ENCODE measurements at regions not wholly inside any gene's neighbourhood (a gene's known extent, or its start where the extent isn't known, plus 50 kb on each side); places are given as distances from the start of the nearest gene placed in this dataset.
"Not testable (repeated sequence)": the region's sequence is repeated elsewhere in the genome, so short reads cannot be mapped to it uniquely, and the experiment has no call there.

- H3K27ac ChIP-seq (ENCODE audit: low read depth, low read length); H3K23me2 ChIP-seq (ENCODE audit: low read depth, low read length); H3K4me3 ChIP-seq (ENCODE audit: extremely low read depth in 1 of 4, insufficient read depth in 2 of 4, low read depth in 3 of 4, low read length in 4 of 4); H4K91ac ChIP-seq (replicated peaks; ENCODE audit: insufficient read length, low read length); H3K9me3 ChIP-seq (ENCODE audit: insufficient read depth in 2 of 2, low read depth in 1 of 2, low read length in 1 of 2); H3K9ac ChIP-seq (replicated peaks in 1 of 4; ENCODE audit: extremely low read depth in 1 of 4, low read depth in 3 of 4, low read length in 3 of 4); H2BK120ac ChIP-seq (replicated peaks; ENCODE audit: low read depth, low read length); H3K23ac ChIP-seq (ENCODE audit: insufficient read length); H3K27me3 ChIP-seq (replicated peaks in 1 of 4; ENCODE audit: control insufficient read depth in 3 of 4, extremely low read depth in 1 of 4, insufficient read depth in 3 of 4, low read length in 3 of 4); H3K4ac ChIP-seq (replicated peaks; ENCODE audit: insufficient read length, low read depth, low read length); H4K20me1 ChIP-seq (replicated peaks in 1 of 2; ENCODE audit: control insufficient read depth in 1 of 2, insufficient read depth in 2 of 2, low read length in 2 of 2); H3K4me2 ChIP-seq (ENCODE audit: insufficient read depth in 1 of 2, low read depth in 2 of 2, low read length in 2 of 2); POLR2A ChIA-PET (ENCODE audit: partially characterized antibody); H2BK12ac ChIP-seq (ENCODE audit: low read depth, low read length); H2BK15ac ChIP-seq (ENCODE audit: low read length); H3K56ac ChIP-seq (replicated peaks; ENCODE audit: insufficient read length, low read depth, low read length); H2AFZ ChIP-seq (ENCODE audit: low read length); H3K79me1 ChIP-seq (ENCODE audit: low read depth, low read length); H2BK5ac ChIP-seq (ENCODE audit: low read depth, low read length); H2AK5ac ChIP-seq (ENCODE audit: low read depth, low read length); H3K36me3 ChIP-seq (ENCODE audit: control insufficient read depth in 2 of 4, insufficient read depth in 4 of 4, low read length in 3 of 4); DNase-seq (ENCODE audit: low read depth in 1 of 2, low spot score in 2 of 2); CTCF ChIA-PET (ENCODE audit: partially characterized antibody); H3K14ac ChIP-seq (ENCODE audit: insufficient read length); H4K5ac ChIP-seq (ENCODE audit: insufficient read length, low read depth, low read length); H4K8ac ChIP-seq (ENCODE audit: extremely low read depth, insufficient read depth, low read length); FAIRE-seq; H3K18ac ChIP-seq (ENCODE audit: extremely low read depth, low read length); H2BK20ac ChIP-seq (ENCODE audit: low read length); H3K79me2 ChIP-seq (ENCODE audit: control insufficient read depth in 1 of 2, insufficient read depth in 2 of 2, low read length in 2 of 2); H3K4me1 ChIP-seq (replicated peaks in 1 of 4; ENCODE audit: control insufficient read depth in 3 of 4, insufficient read depth in 4 of 4, low read length in 3 of 4): not testable (repeated sequence)
- 94% methylated on average over 11 of the region's 11 CpGs; no CpG with 5 or more reads in 1 of the 2 experiments for WGBS, 2 experiments (ENCODE audit: extremely low coverage in 1 of 2, insufficient coverage in 1 of 2, insufficient read length in 1 of 2, insufficient replicate concordance in 2 of 2, low coverage in 1 of 2, low lambda C conversion rate in 2 of 2, missing lambda C conversion rate in 1 of 2)
These were observed 109.5 kb upstream of the TMEM196 start for GRCh38 chr7:19882893-19883292.

Measured in H1 (cell line).